GM12878 (cell line): ENCODE measurements at regions not wholly inside any gene's neighbourhood (a gene's known extent, or its start where the extent isn't known, plus 50 kb on each side); places are given as distances from the start of the nearest gene placed in this dataset.

ENCODE experiments used
- ATAC-seq: fragments of 200-7000 bp; cut with Tn5 transposase; 3 replicates; pipeline ENCODE4 v1.9.1; 2020; ENCODE audit warnings: mild to moderate bottlenecking, moderate library complexity
- BruUV-seq: library from RNA; stranded (reverse); fragments of 400-500 nt; replicated peaks from 2 replicates; lab custom pipeline; 2021; lab: Mats Ljungman, UMichigan
- CTCF ChIA-PET: fragments of 300-600 bp; sonication (Branson Sonifier 250); formaldehyde crosslinking; extraction: SDS; loops from one replicate; lab custom pipeline; 2021; ENCODE audit warnings: inconsistent platforms; lab: Yijun Ruan, JAX
- POLR2A ChIA-PET: fragments of 350-600 bp; formaldehyde crosslinking; extraction: SDS; loops from one replicate; lab custom pipeline; 2021; ENCODE audit warnings: inconsistent platforms; lab: Charles Lee
- RAD21 ChIA-PET: fragments of 300-600 bp; sonication (Branson Sonifier 250); formaldehyde crosslinking; loops from one replicate; lab custom pipeline; 2023; ENCODE audit warnings: antibody characterized with exemption; ENCODE audit not compliant: unreplicated experiment; lab: Charles Lee
- SMC1A ChIA-PET: fragments of 300-600 bp; sonication (Branson Sonifier 250); formaldehyde crosslinking; loops from one replicate; lab custom pipeline; 2023; ENCODE audit not compliant: unreplicated experiment, uncharacterized antibody; lab: Charles Lee
- DNase-seq: peaks from one replicate; pipeline ENCODE4 v3.0.0-alpha.2; 2011; ENCODE audit warnings: low read depth, low spot score
- FAIRE-seq: peaks from 3 replicates; lab custom pipeline; 2011; peaks lifted over from hg19 to GRCh38; lab: Jason Lieb, UNC
- H2AFZ ChIP-seq: 2 replicates; pipeline ENCODE4 v1.6.0; 2011; ENCODE audit warnings: low read depth, low read length, control low read depth; ENCODE audit not compliant: control insufficient read depth
- H3K27ac ChIP-seq: 2 replicates; pipeline ENCODE4 v1.5.1; 2011; ENCODE audit warnings: control low read depth; ENCODE audit not compliant: control insufficient read depth, insufficient read depth
- H3K27me3 ChIP-seq, 2 experiments: replicated peaks in 1 of 2; 2 replicates each; pipeline versions ENCODE4 v1.6.0 to v1.6.1; 2011; ENCODE audit warnings: low read length in 1 of 2; ENCODE audit not compliant: control insufficient read depth in 2 of 2, insufficient read depth in 2 of 2
- H3K36me3 ChIP-seq, 2 experiments: 2 replicates each; pipeline ENCODE4 v1.5.1; 2011; ENCODE audit warnings: low read length in 1 of 2; ENCODE audit not compliant: control insufficient read depth in 2 of 2, insufficient read depth in 2 of 2
- H3K4me1 ChIP-seq: 2 replicates; pipeline ENCODE4 v1.6.1; 2011; ENCODE audit warnings: mild to moderate bottlenecking, low read length, moderate library complexity, mixed read lengths; ENCODE audit not compliant: control insufficient read depth, insufficient read depth
- H3K4me2 ChIP-seq: 2 replicates; pipeline ENCODE4 v1.6.0; 2011; ENCODE audit warnings: control low read depth; ENCODE audit not compliant: control insufficient read depth, insufficient read depth
- H3K4me3 ChIP-seq: fragments of 200-600 bp; sonication (generic); 2 replicates; pipeline ENCODE4 v1.5.1; 2016
- H3K79me2 ChIP-seq: 2 replicates; pipeline ENCODE4 v1.6.0; 2011; ENCODE audit warnings: low read length; ENCODE audit not compliant: control insufficient read depth, insufficient read depth
- H3K9ac ChIP-seq: 2 replicates; pipeline ENCODE4 v1.8.0; 2011; ENCODE audit warnings: low read length, control low read depth, mixed read lengths; ENCODE audit not compliant: control insufficient read depth, insufficient read depth
- H3K9me3 ChIP-seq: replicated peaks from 3 replicates; pipeline ENCODE4 v1.5.1; 2011; ENCODE audit warnings: mild to moderate bottlenecking, low read length; ENCODE audit not compliant: control insufficient read depth, insufficient read depth
- H4K20me1 ChIP-seq: 2 replicates; pipeline ENCODE4 v1.6.0; 2011; ENCODE audit not compliant: control insufficient read depth, insufficient read depth
- ATF2 ChIP-seq: IDR thresholded peaks from 2 replicates; pipeline ENCODE4 v1.6.1; 2012; ENCODE audit warnings: low read length, inconsistent platforms
- BCLAF1 ChIP-seq: fragments of 450-650 bp; IDR thresholded peaks from 2 replicates; pipeline ENCODE4 v1.6.1; 2017; ENCODE audit warnings: antibody characterized with exemption, mild to moderate bottlenecking, moderate library complexity
- BRCA1 ChIP-seq: IDR thresholded peaks from 2 replicates; pipeline ENCODE4 v1.6.1; 2011; ENCODE audit warnings: low read depth, low read length, improper control_type of control experiment
- CBFB ChIP-seq: IDR thresholded peaks from 2 replicates; pipeline ENCODE4 v1.6.1; 2016; ENCODE audit warnings: antibody characterized with exemption, low read depth
- JUNB ChIP-seq: IDR thresholded peaks from 2 replicates; pipeline ENCODE4 v1.6.1; 2016; ENCODE audit warnings: antibody characterized with exemption, mild to moderate bottlenecking
- JUND ChIP-seq: IDR thresholded peaks from 2 replicates; pipeline ENCODE4 v1.6.1; 2012; ENCODE audit warnings: low read depth, mild to moderate bottlenecking, low read length, improper control_type of control experiment, moderate library complexity
- MYB ChIP-seq: fragments of 150-350 bp; IDR thresholded peaks from 2 replicates; pipeline ENCODE4 v1.6.1; 2014; ENCODE audit warnings: mild to moderate bottlenecking, low read depth, low read length, borderline replicate concordance
- MYC ChIP-seq: IDR thresholded peaks from 2 replicates; pipeline ENCODE4 v1.6.1; 2011; ENCODE audit warnings: mild to moderate bottlenecking, low read length, moderate library complexity, inconsistent platforms; ENCODE audit not compliant: insufficient read depth, insufficient replicate concordance, insufficient read length, severe bottlenecking
- NRF1 ChIP-seq: conservative IDR thresholded peaks from 2 replicates; pipeline ENCODE4 v1.6.1; 2011; ENCODE audit warnings: mild to moderate bottlenecking, low read depth, low read length, improper control_type of control experiment
- STAT3 ChIP-seq: IDR thresholded peaks from 2 replicates; pipeline ENCODE4 v1.6.1; 2011; ENCODE audit warnings: low read depth, low read length, improper control_type of control experiment
- WRNIP1 ChIP-seq: IDR thresholded peaks from 2 replicates; pipeline ENCODE4 v1.6.1; 2011; ENCODE audit warnings: low read depth, low read length, improper control_type of control experiment, borderline replicate concordance
- WGBS: methylation state at CpG from one replicate; pipeline ENCODE4 v1.1.6; 2016; ENCODE audit warnings: low lambda C conversion rate; ENCODE audit not compliant: insufficient replicate concordance, insufficient coverage; ENCODE audit errors: missing lambda C conversion rate; 5-methylcytosine and 5-hydroxymethylcytosine counted together
- in situ Hi-C: fragments of 300-500 bp; cut with MboI; formaldehyde crosslinking; loops from 9 replicates; pipeline ENCODE4 v1.14.3; 2018; ENCODE audit warnings: mixed read lengths
- intact Hi-C: fragments of 100-400 bp; cut with micrococcal nuclease; formaldehyde crosslinking; loops from one replicate; pipeline ENCODE4 v1.14.2; 2022; ENCODE audit not compliant: unreplicated experiment

GRCh38 chr4:55237839-55238238 is 108.2 kb upstream of the SRD5A3 start:
- no peak overlapping the region for H3K27ac ChIP-seq
- no peak overlapping the region for H2AFZ ChIP-seq
- ChIA-PET CTCF (no interaction called here), SMC1A (no interaction called here), POLR2A (no interaction called here), RAD21 (no interaction called here)
- 3% methylated on average over 2 of the region's 2 CpGs for WGBS
- intact Hi-C loops (no loop called here), in situ Hi-C loops (no loop called here)
- DNase-seq (no peak), FAIRE-seq (no peak), ATAC-seq (no peak)
- H4K20me1 ChIP-seq = no peaks in the 10 kb centered on the region
- H3K27me3 ChIP-seq = no peaks in the 10 kb centered on the region
- H3K4me1 ChIP-seq = no peaks in the 10 kb centered on the region
- H3K36me3 ChIP-seq = no peaks in the 10 kb centered on the region
- no peaks in the 10 kb centered on the region for H3K79me2 ChIP-seq
- no peaks in the 10 kb centered on the region; the same call in 2 of the 3 replicates for H3K9me3 ChIP-seq
- no TSS peak for BruUV-seq
- H3K4me3 ChIP-seq = no peak overlapping the region
- TF ChIP-seq ATF2 = no peak
- no peak for TF ChIP-seq CBFB
- TF ChIP-seq JUNB = no peak
- TF ChIP-seq BRCA1 = no peak
- no peak for TF ChIP-seq BCLAF1
- TF ChIP-seq NRF1 = no peak
- no peak for TF ChIP-seq MYB
- no peak for TF ChIP-seq MYC
- no peak for TF ChIP-seq WRNIP1
- TF ChIP-seq STAT3 = no peak
- no peak for TF ChIP-seq JUND
- H3K4me2 ChIP-seq = no peak overlapping the region
- no peak overlapping the region for H3K9ac ChIP-seq
